CD14-positive monocyte (primary cell): ENCODE measurements at regions not wholly inside any gene's neighbourhood (a gene's known extent, or its start where the extent isn't known, plus 50 kb on each side); places are given as distances from the start of the nearest gene placed in this dataset.

Experiments
- DNase-seq, 3 donors: peaks; one replicate each; pipeline ENCODE4 v3.0.0-alpha.2; 2011 to 2022
- H2AFZ ChIP-seq: 2 replicates; pipeline ENCODE4 v1.6.0; 2012; ENCODE audit warnings: mild to moderate bottlenecking, low read depth, low read length, inconsistent platforms; ENCODE audit not compliant: insufficient read depth, poor library complexity, severe bottlenecking
- H3K27ac ChIP-seq, 2 donors: 1 replicate in 1 of 2; 2 replicates in 1 of 2; pipeline ENCODE4 v1.5.1; 2012 to 2013; ENCODE audit warnings: low read length in 2 of 2, control low read depth in 1 of 2, inconsistent platforms in 1 of 2, low read depth in 1 of 2, mild to moderate bottlenecking in 1 of 2
- H3K27me3 ChIP-seq, 2 donors: one replicate each; pipeline versions ENCODE4 v1.6.0 to v1.6.1; 2011 to 2013; ENCODE audit warnings: low read length in 2 of 2; ENCODE audit not compliant: control insufficient read depth in 2 of 2, insufficient read depth in 2 of 2
- H3K36me3 ChIP-seq, 2 donors: replicated peaks in 1 of 2; 1 replicate in 1 of 2; 2 replicates in 1 of 2; pipeline versions ENCODE4 v1.5.1 to v1.6.1; 2012 to 2013; ENCODE audit warnings: low read length in 2 of 2, control low read depth in 1 of 2, inconsistent platforms in 1 of 2, mild to moderate bottlenecking in 1 of 2; ENCODE audit not compliant: insufficient read depth in 2 of 2, control insufficient read depth in 1 of 2
- H3K4me1 ChIP-seq, 2 donors: 1 replicate in 1 of 2; 2 replicates in 1 of 2; pipeline versions ENCODE4 v1.5.1 to v1.6.1; 2012 to 2013; ENCODE audit warnings: low read length in 2 of 2, control low read depth in 1 of 2, inconsistent platforms in 1 of 2, mild to moderate bottlenecking in 1 of 2, moderate library complexity in 1 of 2; ENCODE audit not compliant: insufficient read depth in 2 of 2, control insufficient read depth in 1 of 2
- H3K4me2 ChIP-seq: replicated peaks from 2 replicates; pipeline ENCODE3; 2012; ENCODE audit warnings: low read length, moderate library complexity, mild to moderate bottlenecking; ENCODE audit not compliant: poor library complexity, severe bottlenecking; ENCODE audit errors: extremely low read depth
- H3K4me3 ChIP-seq, 3 experiments: fragments of 200-600 bp in 1 of 3; sonication (generic) in 1 of 3; replicated peaks in 1 of 3; 1 replicate in 2 of 3; 2 replicates in 1 of 3; pipeline ENCODE4 v1.5.1; 2011 to 2013; ENCODE audit warnings: low read length in 3 of 3, mild to moderate bottlenecking in 3 of 3, control low read depth in 2 of 3, low read depth in 2 of 3, inconsistent platforms in 1 of 3, moderate library complexity in 1 of 3
- H3K79me2 ChIP-seq: 2 replicates; pipeline ENCODE4 v1.6.0; 2012; ENCODE audit warnings: mild to moderate bottlenecking, control low read depth, inconsistent platforms, low read length, moderate library complexity; ENCODE audit not compliant: insufficient read depth
- H3K9ac ChIP-seq: 2 replicates; pipeline ENCODE4 v1.6.0; 2017; ENCODE audit warnings: low read length, mild to moderate bottlenecking; ENCODE audit not compliant: insufficient read depth, poor library complexity, severe bottlenecking
- H3K9me3 ChIP-seq, 2 donors: replicated peaks in 1 of 2; 1 replicate in 1 of 2; 2 replicates in 1 of 2; pipeline versions ENCODE4 v1.5.1 to v1.6.1; 2012 to 2013; ENCODE audit warnings: low read length in 2 of 2, control low read depth in 1 of 2; ENCODE audit not compliant: control insufficient read depth in 1 of 2, insufficient read depth in 1 of 2
- H4K20me1 ChIP-seq: 2 replicates; pipeline ENCODE4 v1.6.0; 2012; ENCODE audit warnings: mild to moderate bottlenecking, low read length, control low read depth, moderate library complexity; ENCODE audit not compliant: insufficient read depth
- H3K27ac Mint-ChIP-seq, 7 donors: one replicate each; pipeline ENCODE4 v1.8.0; 2020; ENCODE audit warnings: mild to moderate bottlenecking in 7 of 7, mixed read lengths in 7 of 7, moderate library complexity in 6 of 7, inconsistent platforms in 2 of 7
- H3K27me3 Mint-ChIP-seq, 3 donors: one replicate each; pipeline ENCODE4 v1.8.0; 2021 to 2022; ENCODE audit warnings: low read depth in 3 of 3, mild to moderate bottlenecking in 3 of 3, mixed read lengths in 3 of 3, moderate library complexity in 3 of 3, inconsistent platforms in 1 of 3
- H3K36me3 Mint-ChIP-seq, 2 donors: one replicate each; pipeline ENCODE4 v1.8.0; 2020; ENCODE audit warnings: mixed read lengths in 2 of 2, inconsistent platforms in 1 of 2, mild to moderate bottlenecking in 1 of 2
- H3K4me1 Mint-ChIP-seq: one replicate; pipeline ENCODE4 v1.8.0; 2020; ENCODE audit warnings: mild to moderate bottlenecking, mixed read lengths
- H3K4me3 Mint-ChIP-seq, 2 donors: one replicate each; pipeline ENCODE4 v1.8.0; 2020; ENCODE audit warnings: mild to moderate bottlenecking in 2 of 2, mixed read lengths in 2 of 2, moderate library complexity in 1 of 2
- H3K9me3 Mint-ChIP-seq, 7 donors: one replicate each; pipeline ENCODE4 v1.8.0; 2020 to 2022; ENCODE audit warnings: mixed read lengths in 7 of 7, mild to moderate bottlenecking in 6 of 7, moderate library complexity in 6 of 7, inconsistent platforms in 2 of 7
- WGBS: methylation state at CpG from one replicate; pipeline ENCODE4 v1.1.5; 2013; ENCODE audit warnings: missing lambda C conversion rate; ENCODE audit not compliant: insufficient coverage; 5-methylcytosine and 5-hydroxymethylcytosine counted together
- intact Hi-C, 2 donors: fragments of 100-400 bp; cut with micrococcal nuclease; formaldehyde crosslinking; loops; one replicate each; pipeline versions ENCODE4 v1.15.0 to v1.15.1; 2023
- TF ChIP-seq, protein P1 (sequence below): fragments of 200-600 bp; IDR thresholded peaks from one replicate; pipeline ENCODE4 v1.8.0; 2022; ENCODE audit warnings: antibody characterized with exemption, mild to moderate bottlenecking

DNA sequence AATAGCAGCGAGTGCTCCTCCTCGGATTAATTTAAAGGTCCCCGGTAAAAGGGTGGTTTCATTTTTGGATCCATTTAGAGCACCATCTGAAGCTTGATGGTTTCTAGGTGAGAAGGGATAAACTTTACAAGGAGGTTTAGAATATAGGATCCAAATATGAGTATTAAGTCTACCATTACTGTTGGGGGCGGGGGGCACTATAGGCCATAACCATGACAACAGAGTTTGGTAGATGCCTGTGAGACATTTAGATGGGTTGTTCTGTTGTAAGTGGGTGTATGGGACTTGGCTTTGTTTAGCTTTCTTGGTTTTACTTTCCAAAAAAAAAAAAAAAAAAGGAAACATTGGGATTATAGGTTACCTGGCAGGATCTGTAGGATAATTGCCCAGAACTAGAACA lies 92.7 kb downstream of the TENT5D start:
- peaks cover 0 to 2% (median 0%) of the 10 kb centered on the region in 7 donors for H3K9me3 Mint-ChIP-seq
- H3K4me3 ChIP-seq = no peak overlapping the region
- H3K4me1 Mint-ChIP-seq = no peaks in the 10 kb centered on the region
- H3K9me3 ChIP-seq = no peaks in the 10 kb centered on the region
- intact Hi-C loops = no loop called here
- no peak overlapping the region for H3K27ac ChIP-seq
- no peak for DNase-seq
- H3K4me3 Mint-ChIP-seq = no peak overlapping the region
- no peak overlapping the region for H3K27ac Mint-ChIP-seq
- H3K4me2 ChIP-seq = no peak overlapping the region
- no peaks in the 10 kb centered on the region for H4K20me1 ChIP-seq
- H3K36me3 ChIP-seq = no peaks in the 10 kb centered on the region
- no peaks in the 10 kb centered on the region for H3K36me3 Mint-ChIP-seq
- H3K27me3 Mint-ChIP-seq = peaks cover 0 to 7% (median 0%) of the 10 kb centered on the region in 3 donors
- H3K27me3 ChIP-seq = no peaks in the 10 kb centered on the region
- no peak overlapping the region for H3K9ac ChIP-seq
- H3K4me1 ChIP-seq = no peaks in the 10 kb centered on the region
- H2AFZ ChIP-seq = no peak overlapping the region
- no CpG with 5 or more reads among the region's 4 CpGs for WGBS
- no peaks in the 10 kb centered on the region for H3K79me2 ChIP-seq
- TF ChIP-seq, protein P1, sequence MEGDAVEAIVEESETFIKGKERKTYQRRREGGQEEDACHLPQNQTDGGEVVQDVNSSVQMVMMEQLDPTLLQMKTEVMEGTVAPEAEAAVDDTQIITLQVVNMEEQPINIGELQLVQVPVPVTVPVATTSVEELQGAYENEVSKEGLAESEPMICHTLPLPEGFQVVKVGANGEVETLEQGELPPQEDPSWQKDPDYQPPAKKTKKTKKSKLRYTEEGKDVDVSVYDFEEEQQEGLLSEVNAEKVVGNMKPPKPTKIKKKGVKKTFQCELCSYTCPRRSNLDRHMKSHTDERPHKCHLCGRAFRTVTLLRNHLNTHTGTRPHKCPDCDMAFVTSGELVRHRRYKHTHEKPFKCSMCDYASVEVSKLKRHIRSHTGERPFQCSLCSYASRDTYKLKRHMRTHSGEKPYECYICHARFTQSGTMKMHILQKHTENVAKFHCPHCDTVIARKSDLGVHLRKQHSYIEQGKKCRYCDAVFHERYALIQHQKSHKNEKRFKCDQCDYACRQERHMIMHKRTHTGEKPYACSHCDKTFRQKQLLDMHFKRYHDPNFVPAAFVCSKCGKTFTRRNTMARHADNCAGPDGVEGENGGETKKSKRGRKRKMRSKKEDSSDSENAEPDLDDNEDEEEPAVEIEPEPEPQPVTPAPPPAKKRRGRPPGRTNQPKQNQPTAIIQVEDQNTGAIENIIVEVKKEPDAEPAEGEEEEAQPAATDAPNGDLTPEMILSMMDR = no peak

- Histone ChIP-seq H3K9ac (no peak overlapping the region), H3K4me2 (no peak overlapping the region), H3K79me2 (no peaks in the 10 kb centered on the region), H2AFZ (no peak overlapping the region), H3K27me3 (no peaks in the 10 kb centered on the region), H3K36me3 (no peaks in the 10 kb centered on the region), H4K20me1 (no peaks in the 10 kb centered on the region), H3K4me1 (no peaks in the 10 kb centered on the region), H3K4me3 (no peak overlapping the region), H3K27ac (no peak overlapping the region), H3K9me3 (no peaks in the 10 kb centered on the region)
- TF ChIP-seq, protein P1 = no peak
- peaks cover 0 to 7% (median 0%) of the 10 kb centered on the region in 3 donors for H3K27me3 Mint-ChIP-seq
- no CpG with 5 or more reads among the region's 2 CpGs for WGBS
- peaks cover 0 to 2% (median 0%) of the 10 kb centered on the region in 7 donors for H3K9me3 Mint-ChIP-seq
- DNase-seq = no peak
- H3K36me3 Mint-ChIP-seq = no peaks in the 10 kb centered on the region
- intact Hi-C loops = no loop called here
- H3K4me1 Mint-ChIP-seq = no peaks in the 10 kb centered on the region
- no peak overlapping the region for H3K27ac Mint-ChIP-seq
- no peak overlapping the region for H3K4me3 Mint-ChIP-seq
These were observed 93.4 kb downstream of the TENT5D start for GRCh38 chrX:80513625-80514024.
